HCT116 (cell line): ENCODE measurements at regions not wholly inside any gene's neighbourhood (a gene's known extent, or its start where the extent isn't known, plus 50 kb on each side); places are given as distances from the start of the nearest gene placed in this dataset.

Source experiments
- ATAC-seq: fragments of 200-7000 bp; cut with Tn5 transposase; 2 replicates; pipeline ENCODE4 v1.9.1; 2020; ENCODE audit warnings: mild to moderate bottlenecking, moderate library complexity
- BruUV-seq: library from RNA; stranded (reverse); fragments of 400-500 nt; replicated peaks from 2 replicates; lab custom pipeline; 2021; lab: Mats Ljungman, UMichigan
- CTCF ChIA-PET: fragments of 300-600 bp; sonication (Branson Sonifier 250); formaldehyde crosslinking; loops from one replicate; lab custom pipeline; 2021; ENCODE audit warnings: antibody characterized with exemption; lab: Charles Lee
- POLR2A ChIA-PET: fragments of 300-600, 350-600 bp; sonication (Branson Sonifier 250); formaldehyde crosslinking; loops from one replicate; lab custom pipeline; 2021; ENCODE audit warnings: antibody characterized with exemption; lab: Charles Lee
- RAD21 ChIA-PET, 2 experiments: fragments of 300-600 bp; sonication (Branson Sonifier 250); formaldehyde crosslinking; loops; one replicate each; lab custom pipeline; 2023; ENCODE audit warnings: low total read pairs in 2 of 2; ENCODE audit not compliant: uncharacterized antibody in 2 of 2, unreplicated experiment in 2 of 2, low non-redundant PET in 1 of 2; lab: Charles Lee
- DNase-seq: peaks from one replicate; pipeline ENCODE4 v3.0.0-alpha.2; 2010; ENCODE audit warnings: low read depth, low spot score
- H2AFZ ChIP-seq: fragments of 200-600 bp; shearing (Covaris generic), sonication (generic); 2 replicates; pipeline ENCODE4 v1.6.1; 2017; ENCODE audit warnings: low read depth, mixed run types, mixed read lengths, antibody characterized with exemption, low read length; ENCODE audit not compliant: poor library complexity, severe bottlenecking
- H3K27ac ChIP-seq: 2 replicates; pipeline ENCODE4 v1.5.1; 2012; ENCODE audit warnings: low read depth, low read length
- H3K27me3 ChIP-seq: fragments of 200-600 bp; sonication (generic); 2 replicates; pipeline ENCODE4 v1.6.1; 2016; ENCODE audit warnings: mixed run types, low read length, mixed read lengths; ENCODE audit not compliant: insufficient read depth
- H3K36me3 ChIP-seq, 2 experiments: fragments of 200-500 bp in 1 of 2; fragments of 200-600 bp in 1 of 2; sonication (Bioruptor generic) in 1 of 2; sonication (generic) in 1 of 2; 2 replicates each; pipeline versions ENCODE4 v1.5.1 to v1.6.1; 2014 to 2016; ENCODE audit warnings: low read length in 2 of 2, inconsistent platforms in 1 of 2, mixed read lengths in 1 of 2, mixed run types in 1 of 2; ENCODE audit not compliant: insufficient read depth in 2 of 2, control insufficient read depth in 1 of 2
- H3K4me1 ChIP-seq, 2 experiments: fragments of 200-600 bp in 1 of 2; sonication (generic) in 1 of 2; 2 replicates each; pipeline versions ENCODE4 v1.5.1 to v1.6.1; 2012 to 2017; ENCODE audit warnings: low read length in 2 of 2, inconsistent platforms in 1 of 2, mild to moderate bottlenecking in 1 of 2, mixed read lengths in 1 of 2, mixed run types in 1 of 2, moderate library complexity in 1 of 2; ENCODE audit not compliant: insufficient read depth in 2 of 2, control insufficient read depth in 1 of 2
- H3K4me2 ChIP-seq: fragments of 200-600 bp; sonication (generic); 2 replicates; pipeline ENCODE4 v1.6.1; 2017; ENCODE audit warnings: mixed run types, low read length, mixed read lengths
- H3K4me3 ChIP-seq, 2 experiments: fragments of 200-600 bp in 1 of 2; sonication (generic) in 1 of 2; replicated peaks in 1 of 2; 2 replicates each; pipeline ENCODE4 v1.5.1; 2011 to 2016; ENCODE audit warnings: low read length in 2 of 2, control low read depth in 1 of 2, low read depth in 1 of 2, mild to moderate bottlenecking in 1 of 2, mixed read lengths in 1 of 2, mixed run types in 1 of 2
- H3K79me2 ChIP-seq: fragments of 200-600 bp; sonication (generic); 2 replicates; pipeline ENCODE4 v1.6.1; 2017; ENCODE audit warnings: mild to moderate bottlenecking, mixed run types, low read length, moderate library complexity, mixed read lengths; ENCODE audit not compliant: insufficient read depth
- H3K9ac ChIP-seq: fragments of 200-600 bp; sonication (generic); 2 replicates; pipeline ENCODE4 v1.6.1; 2016; ENCODE audit warnings: low read length, mixed read lengths
- H3K9me2 ChIP-seq: fragments of 200-600 bp; sonication (generic), shearing (Covaris generic); 2 replicates; pipeline ENCODE4 v1.6.1; 2017; ENCODE audit warnings: mixed run types, mild to moderate bottlenecking, moderate library complexity; ENCODE audit not compliant: insufficient read depth
- H3K9me3 ChIP-seq, 2 experiments: fragments of 200-500 bp in 1 of 2; fragments of 200-600 bp in 1 of 2; sonication (Bioruptor generic) in 1 of 2; sonication (generic) in 1 of 2; 2 replicates each; pipeline ENCODE4 v1.6.1; 2014 to 2017; ENCODE audit warnings: low read length in 2 of 2, mixed read lengths in 2 of 2, inconsistent platforms in 1 of 2, low read depth in 1 of 2, mild to moderate bottlenecking in 1 of 2, mixed run types in 1 of 2, moderate library complexity in 1 of 2; ENCODE audit not compliant: control insufficient read depth in 1 of 2, insufficient read depth in 1 of 2
- H4K20me1 ChIP-seq: fragments of 200-600 bp; sonication (generic), shearing (Covaris generic); 2 replicates; pipeline ENCODE4 v1.6.1; 2017; ENCODE audit warnings: mixed run types, mild to moderate bottlenecking, moderate library complexity; ENCODE audit not compliant: insufficient read depth
- CBX3 ChIP-seq: IDR thresholded peaks from 2 replicates; pipeline ENCODE4 v1.6.1; 2012; ENCODE audit warnings: low read depth
- EGR1 ChIP-seq: IDR thresholded peaks from 2 replicates; pipeline ENCODE4 v1.6.1; 2012; ENCODE audit warnings: low read depth
- ELF1 ChIP-seq: IDR thresholded peaks from 2 replicates; pipeline ENCODE4 v1.6.1; 2012; ENCODE audit warnings: low read depth, borderline replicate concordance
- EZH2phosphoT487 ChIP-seq: fragments of 200-600 bp; IDR thresholded peaks from 2 replicates; pipeline ENCODE4 v1.6.1; 2018; ENCODE audit warnings: antibody characterized with exemption, borderline replicate concordance
- JUND ChIP-seq: IDR thresholded peaks from 2 replicates; pipeline ENCODE4 v1.6.1; 2012
- MAX ChIP-seq: IDR thresholded peaks from 2 replicates; pipeline ENCODE4 v1.6.1; 2012
- POLR2AphosphoS5 ChIP-seq: IDR thresholded peaks from 2 replicates; pipeline ENCODE4 v1.6.1; 2011; ENCODE audit warnings: mild to moderate bottlenecking, low read depth, low read length, moderate library complexity
- RAD21 ChIP-seq: IDR thresholded peaks from 2 replicates; pipeline ENCODE4 v1.6.1; 2012; ENCODE audit warnings: low read depth, mild to moderate bottlenecking
- SP1 ChIP-seq: IDR thresholded peaks from 2 replicates; pipeline ENCODE4 v1.6.1; 2012; ENCODE audit warnings: low read depth
- SRF ChIP-seq: IDR thresholded peaks from 2 replicates; pipeline ENCODE4 v1.6.1; 2012; ENCODE audit warnings: low read depth
- TCF7L2 ChIP-seq: IDR thresholded peaks from 2 replicates; pipeline ENCODE4 v1.7.0; 2011; ENCODE audit warnings: borderline replicate concordance, inconsistent platforms; ENCODE audit not compliant: insufficient read depth, insufficient read length; ENCODE audit errors: extremely low read depth
- ZBTB33 ChIP-seq: IDR thresholded peaks from 2 replicates; pipeline ENCODE4 v1.6.1; 2011; ENCODE audit warnings: mild to moderate bottlenecking, low read length, moderate library complexity; ENCODE audit not compliant: insufficient replicate concordance; ENCODE audit errors: extremely low read depth
- ZFX ChIP-seq: fragments of 450-650 bp; IDR thresholded peaks from 2 replicates; pipeline ENCODE4 v1.6.1; 2017
- ZNF274 ChIP-seq: fragments of 200-500 bp; sonication (Bioruptor generic); IDR thresholded peaks from 2 replicates; pipeline ENCODE4 v1.6.1; 2014; ENCODE audit warnings: mild to moderate bottlenecking, low read depth, low read length, inconsistent platforms
- intact Hi-C: fragments of 100-400 bp; cut with micrococcal nuclease; formaldehyde crosslinking; loops from 2 replicates; pipeline ENCODE4 v1.10.0; 2022

- intact Hi-C loops, result no loop called here
Observed at GRCh38 chr9:25830381-25830780, 152.1 kb upstream of the TUSC1 start.

More at GRCh38 chr9:25830381-25830780, 152.1 kb upstream of the TUSC1 start:
- ATAC-seq (no peak), DNase-seq (no peak)
- no peak overlapping the region for H3K9ac ChIP-seq
- no peak overlapping the region for H3K4me3 ChIP-seq
- no peaks in the 10 kb centered on the region for H3K36me3 ChIP-seq
- no peaks in the 10 kb centered on the region for H4K20me1 ChIP-seq
- no peaks in the 10 kb centered on the region for H3K79me2 ChIP-seq
- ChIA-PET POLR2A (no interaction called here), CTCF (no interaction called here), RAD21 (no interaction called here)
- BruUV-seq, result no TSS peak
- H3K4me1 ChIP-seq, result no peaks in the 10 kb centered on the region
- H2AFZ ChIP-seq, result no peak overlapping the region
- H3K27ac ChIP-seq, result no peak overlapping the region
- no peak overlapping the region for H3K4me2 ChIP-seq
- no peaks in the 10 kb centered on the region for H3K27me3 ChIP-seq
- H3K9me3 ChIP-seq, result peaks cover 11 to 36% of the 10 kb centered on the region in 2 experiments; a peak in 2 of 4 replicates
- TF ChIP-seq POLR2AphosphoS5, result no peak
- TF ChIP-seq ELF1, result no peak
- TF ChIP-seq RAD21, result no peak
- no peak for TF ChIP-seq ZNF274
- no peak for TF ChIP-seq MAX
- TF ChIP-seq ZBTB33, result no peak
- no peak for TF ChIP-seq ZFX
- TF ChIP-seq CBX3, result no peak
- no peak for TF ChIP-seq SRF
- no peak for TF ChIP-seq SP1
- TF ChIP-seq JUND, result no peak
- TF ChIP-seq EGR1, result no peak
- TF ChIP-seq TCF7L2, result no peak
- no peak for TF ChIP-seq EZH2phosphoT487
- TF ChIP-seq, all 23 proteins: peak for 0
- no peaks in the 10 kb centered on the region for H3K9me2 ChIP-seq
